Stimulated activated CD4-positive, alpha-beta T cell treated with anti-CD3 and anti-CD28 coated beads, Interleukin-15, amount 100 ng/mL, for 48 hours (primary cell): ENCODE measurements at regions not wholly inside any gene's neighbourhood (a gene's known extent, or its start where the extent isn't known, plus 50 kb on each side); places are given as distances from the start of the nearest gene placed in this dataset.

Experiments used
- DNase-seq, 2 donors: peaks; one replicate each; pipeline ENCODE4 v3.0.0-alpha.2; 2020; ENCODE audit warnings: low read depth in 2 of 2

GRCh38 chr4:181331214-181331613, 912.0 kb upstream of the TENM3 start:
- no peak for DNase-seq

GRCh38 chr4:181345931-181346330, 897.3 kb upstream of the TENM3 start:
- DNase-seq = no peak

- no peak for DNase-seq
Measured at GRCh38 chr4:181350615-181351415, 892.4 kb upstream of the TENM3 start.

GRCh38 chr4:181364504-181364903, 878.7 kb upstream of the TENM3 start:
- DNase-seq = no peak

- DNase-seq = no peak
Measured at GRCh38 chr4:181365671-181366070, 877.5 kb upstream of the TENM3 start.

- DNase-seq = no peak
Measured at GRCh38 chr4:181372014-181372413, 871.2 kb upstream of the TENM3 start.

GRCh38 chr4:181376058-181376457, 867.1 kb upstream of the TENM3 start:
- no peak for DNase-seq

- no peak for DNase-seq
Measured at GRCh38 chr4:181388061-181388460, 855.1 kb upstream of the TENM3 start.

GRCh38 chr4:181416966-181417365, 826.2 kb upstream of the TENM3 start:
- no peak for DNase-seq

GRCh38 chr4:181418496-181418895, 824.7 kb upstream of the TENM3 start:
- DNase-seq = no peak

GRCh38 chr4:181420950-181421349, 822.3 kb upstream of the TENM3 start:
- DNase-seq = no peak

- DNase-seq = no peak
Measured at GRCh38 chr4:181424362-181425016, 818.7 kb upstream of the TENM3 start.

- DNase-seq = no peak
Measured at GRCh38 chr4:181427076-181427475, 816.1 kb upstream of the TENM3 start.

GRCh38 chr4:181431006-181431405, 812.2 kb upstream of the TENM3 start:
- DNase-seq = no peak

GRCh38 chr4:181431661-181432060, 811.5 kb upstream of the TENM3 start:
- DNase-seq = no peak

GRCh38 chr4:181432335-181432734, 810.9 kb upstream of the TENM3 start:
- DNase-seq = no peak

- DNase-seq = no peak
Measured at GRCh38 chr4:181437895-181438294, 805.3 kb upstream of the TENM3 start.

- DNase-seq = no peak
Measured at GRCh38 chr4:181438641-181439040, 804.6 kb upstream of the TENM3 start.

GRCh38 chr4:181443021-181443420, 800.2 kb upstream of the TENM3 start:
- DNase-seq = no peak

GRCh38 chr4:181465826-181466225, 777.4 kb upstream of the TENM3 start:
- no peak for DNase-seq

GRCh38 chr4:181468451-181468850, 774.8 kb upstream of the TENM3 start:
- DNase-seq = no peak

GRCh38 chr4:181470306-181470705, 772.9 kb upstream of the TENM3 start:
- DNase-seq = no peak

GRCh38 chr4:181475359-181475758, 767.8 kb upstream of the TENM3 start:
- no peak for DNase-seq
